Coronary artery (tissue), 2 donors: ENCODE measurements at regions not wholly inside any gene's neighbourhood (a gene's known extent, or its start where the extent isn't known, plus 50 kb on each side); places are given as distances from the start of the nearest gene placed in this dataset.

Experiments used
- DNase-seq: peaks from one replicate; pipeline ENCODE4 v3.0.0-alpha.2; 2017; ENCODE audit warnings: low spot score
- H3K27ac ChIP-seq, 2 donors: fragments of 200-600 bp; sonication (generic); one replicate each; pipeline ENCODE4 v1.5.1; 2016 to 2019
- H3K4me3 ChIP-seq: fragments of 200-600 bp; sonication (generic); 2 replicates; pipeline ENCODE4 v1.5.1; 2016; ENCODE audit warnings: mild to moderate bottlenecking, moderate library complexity
- CTCF ChIP-seq: fragments of 200-600 bp; sonication (generic); IDR thresholded peaks from one replicate; pipeline ENCODE4 v1.5.1; 2019; ENCODE audit warnings: antibody characterized with exemption

GRCh38 chr6:4545893-4546292 is 230.3 kb upstream of the CDYL start:
- DNase-seq: no peak
- Histone ChIP-seq H3K27ac (no peak overlapping the region), H3K4me3 (no peak overlapping the region)
- no peak for TF ChIP-seq CTCF

GRCh38 chr6:4543596-4543995 is 232.6 kb upstream of the CDYL start:
- TF ChIP-seq CTCF: no peak
- H3K4me3 ChIP-seq: no peak overlapping the region
- DNase-seq: no peak
- no peak overlapping the region for H3K27ac ChIP-seq

GRCh38 chr6:4533576-4533975 is 242.6 kb upstream of the CDYL start:
- no peak overlapping the region for H3K4me3 ChIP-seq
- H3K27ac ChIP-seq: no peak overlapping the region
- no peak for TF ChIP-seq CTCF
- DNase-seq: no peak

GRCh38 chr6:4531406-4531805 is 244.8 kb upstream of the CDYL start:
- no peak for DNase-seq
- H3K4me3 ChIP-seq: no peak overlapping the region
- TF ChIP-seq CTCF: no peak
- no peak overlapping the region for H3K27ac ChIP-seq

GRCh38 chr6:4522453-4522852 is 253.8 kb upstream of the CDYL start:
- Histone ChIP-seq H3K27ac (no peak overlapping the region), H3K4me3 (no peak overlapping the region)
- DNase-seq: no peak
- TF ChIP-seq CTCF: no peak

- no peak for TF ChIP-seq CTCF
- no peak for DNase-seq
- Histone ChIP-seq H3K4me3 (no peak overlapping the region), H3K27ac (no peak overlapping the region)
Measured at GRCh38 chr6:4521070-4521469, 255.1 kb upstream of the CDYL start.

- no peak for DNase-seq
- no peak overlapping the region for H3K27ac ChIP-seq
- H3K4me3 ChIP-seq: no peak overlapping the region
- no peak for TF ChIP-seq CTCF
Measured at GRCh38 chr6:4518506-4518905, 257.7 kb upstream of the CDYL start.
